ENCODE measurements at regions not wholly inside any gene's neighbourhood (a gene's known extent, or its start where the extent isn't known, plus 50 kb on each side); places are given as distances from the start of the nearest gene placed in this dataset.

DNA sequence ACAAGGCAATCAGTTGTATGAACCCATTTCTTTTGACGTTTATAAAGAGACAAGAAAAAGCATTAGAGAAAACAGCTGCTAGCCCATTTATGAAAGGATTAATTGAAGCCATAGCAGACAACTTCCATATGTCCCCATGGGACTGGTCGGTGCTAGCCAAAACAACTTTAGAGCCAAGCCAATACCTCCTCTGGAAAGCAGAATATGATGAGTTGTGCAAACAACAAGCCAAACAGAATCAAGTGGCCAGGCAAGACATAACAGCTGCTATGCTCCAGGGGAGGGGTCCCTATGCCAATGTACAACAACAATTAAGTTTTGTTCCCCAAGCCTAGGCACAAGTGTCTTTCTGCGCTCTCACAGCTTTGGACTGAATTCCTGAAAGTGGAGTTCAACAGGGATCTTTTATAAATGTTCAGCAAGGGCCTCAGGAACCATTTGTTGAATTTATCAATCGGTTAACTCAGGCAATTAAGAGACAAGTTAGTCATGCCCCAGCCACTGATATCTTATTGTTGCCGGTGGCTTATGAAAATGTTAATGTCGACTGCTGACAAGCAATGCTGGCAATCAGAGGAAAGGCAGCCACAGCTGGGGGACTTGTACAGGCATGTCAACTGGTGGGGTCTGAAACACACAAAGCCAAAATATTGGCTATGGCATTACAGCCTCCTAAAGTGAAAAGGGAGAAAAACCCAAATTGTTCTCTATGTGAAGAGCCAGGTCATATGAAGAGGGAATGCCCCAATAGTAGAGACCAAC, 1593.1 kb upstream of the TENM4 start:
- Histone ChIP-seq H3K36me3 (no peaks in the 10 kb centered on the region), H3K27ac (no peak overlapping the region), H3K4me3 (no peak overlapping the region), H3K9me3 (peaks cover 0 to 16% (median 0%) of the 10 kb centered on the region in 3 donors), H3K4me1 (no peaks in the 10 kb centered on the region), H3K27me3 (no peaks in the 10 kb centered on the region)
- TF ChIP-seq POLR2A (IDR thresholded peaks at IDR 0.05): no peak
- TF ChIP-seq, protein P1, sequence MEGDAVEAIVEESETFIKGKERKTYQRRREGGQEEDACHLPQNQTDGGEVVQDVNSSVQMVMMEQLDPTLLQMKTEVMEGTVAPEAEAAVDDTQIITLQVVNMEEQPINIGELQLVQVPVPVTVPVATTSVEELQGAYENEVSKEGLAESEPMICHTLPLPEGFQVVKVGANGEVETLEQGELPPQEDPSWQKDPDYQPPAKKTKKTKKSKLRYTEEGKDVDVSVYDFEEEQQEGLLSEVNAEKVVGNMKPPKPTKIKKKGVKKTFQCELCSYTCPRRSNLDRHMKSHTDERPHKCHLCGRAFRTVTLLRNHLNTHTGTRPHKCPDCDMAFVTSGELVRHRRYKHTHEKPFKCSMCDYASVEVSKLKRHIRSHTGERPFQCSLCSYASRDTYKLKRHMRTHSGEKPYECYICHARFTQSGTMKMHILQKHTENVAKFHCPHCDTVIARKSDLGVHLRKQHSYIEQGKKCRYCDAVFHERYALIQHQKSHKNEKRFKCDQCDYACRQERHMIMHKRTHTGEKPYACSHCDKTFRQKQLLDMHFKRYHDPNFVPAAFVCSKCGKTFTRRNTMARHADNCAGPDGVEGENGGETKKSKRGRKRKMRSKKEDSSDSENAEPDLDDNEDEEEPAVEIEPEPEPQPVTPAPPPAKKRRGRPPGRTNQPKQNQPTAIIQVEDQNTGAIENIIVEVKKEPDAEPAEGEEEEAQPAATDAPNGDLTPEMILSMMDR (IDR thresholded peaks at IDR 0.05): no peak
- intact Hi-C loops (cut with DNase I): no loop called here
- WGBS, 2 donors: 52 to 53% methylated on average over 6 of the region's 6 CpGs
- no peak for DNase-seq

DNA sequence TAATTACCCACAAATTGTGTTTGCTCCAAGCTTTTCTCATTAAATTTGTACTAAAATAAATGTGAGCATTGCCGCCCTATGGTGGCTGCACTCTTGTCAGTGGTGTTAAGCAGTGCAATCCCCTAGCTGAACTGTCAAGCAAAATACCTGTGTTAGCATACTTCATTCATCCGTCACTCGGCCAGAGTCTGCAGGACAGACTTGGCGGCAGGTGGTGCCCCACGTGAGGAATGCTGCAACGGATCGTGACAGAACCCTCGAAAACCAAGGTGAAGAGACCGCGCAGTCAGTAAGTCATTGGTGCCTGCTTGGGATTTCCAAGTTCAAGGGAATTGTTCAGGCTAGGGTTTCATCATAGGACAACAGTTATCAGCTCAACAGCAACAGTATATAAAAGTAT, 1592.1 kb upstream of the TENM4 start:
- intact Hi-C loops (cut with DNase I): no loop called here
- no peak for DNase-seq
- H3K27ac ChIP-seq: no peak overlapping the region
- no peaks in the 10 kb centered on the region for H3K36me3 ChIP-seq
- 87 to 91% methylated on average over 4 to 10 of the region's 10 CpGs for WGBS, 2 donors
- H3K27me3 ChIP-seq: no peaks in the 10 kb centered on the region
- no peak overlapping the region for H3K4me3 ChIP-seq
- H3K4me1 ChIP-seq: no peaks in the 10 kb centered on the region
- TF ChIP-seq, protein P1 (IDR thresholded peaks at IDR 0.05): no peak
- TF ChIP-seq POLR2A (IDR thresholded peaks at IDR 0.05): no peak
- H3K9me3 ChIP-seq: peaks cover 0 to 16% (median 0%) of the 10 kb centered on the region in 3 donors

GRCh38 chr11:81030186-81030585, 1589.4 kb upstream of the TENM4 start:
- no peak for DNase-seq
- Histone ChIP-seq H3K36me3 (no peaks in the 10 kb centered on the region), H3K9me3 (peaks cover 0 to 2% (median 0%) of the 10 kb centered on the region in 3 donors), H3K27me3 (no peaks in the 10 kb centered on the region), H3K4me1 (no peaks in the 10 kb centered on the region), H3K27ac (no peak overlapping the region), H3K4me3 (no peak overlapping the region)
- 20 to 39% methylated on average over 1 of the region's 1 CpG for WGBS, 2 donors
- TF ChIP-seq, protein P1 (IDR thresholded peaks at IDR 0.05): no peak
- no peak for TF ChIP-seq POLR2A (IDR thresholded peaks at IDR 0.05)
- intact Hi-C loops (cut with DNase I): no loop called here

DNA sequence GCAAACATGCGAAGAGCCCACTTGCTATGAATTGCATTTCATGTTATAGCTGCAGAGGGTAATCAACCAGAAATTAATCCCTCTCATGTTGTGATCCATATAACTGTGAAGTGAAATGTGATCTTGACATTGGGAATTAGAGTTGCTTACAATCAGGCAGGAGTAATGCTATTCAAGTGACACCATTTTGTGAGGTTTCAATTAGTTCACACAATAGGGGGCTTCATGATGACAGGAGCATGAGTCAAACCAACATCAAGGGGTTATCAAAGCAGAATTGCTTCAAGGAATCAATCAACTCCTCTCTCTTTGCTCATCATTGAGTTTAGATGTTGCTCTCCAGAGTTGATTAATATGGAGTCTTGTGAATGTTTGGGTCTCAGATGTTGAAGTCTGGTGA, 1585.2 kb upstream of the TENM4 start:
- no peak for DNase-seq

GRCh38 chr11:81022057-81022456, 1581.2 kb upstream of the TENM4 start:
- Histone ChIP-seq H3K9me3 (no peaks in the 10 kb centered on the region), H3K36me3 (no peaks in the 10 kb centered on the region), H3K4me3 (no peak overlapping the region), H3K27ac (no peak overlapping the region), H3K27me3 (no peaks in the 10 kb centered on the region), H3K4me1 (no peaks in the 10 kb centered on the region)
- intact Hi-C loops (cut with DNase I): no loop called here
- TF ChIP-seq POLR2A (IDR thresholded peaks at IDR 0.05): no peak
- TF ChIP-seq, protein P1 (IDR thresholded peaks at IDR 0.05): no peak
- WGBS, 2 donors: 58 to 67% methylated on average over 1 of the region's 1 CpG
- no peak for DNase-seq

More for the DNA sequence above, 1585.2 kb upstream of the TENM4 start:
- TF ChIP-seq POLR2A (IDR thresholded peaks at IDR 0.05): no peak
- TF ChIP-seq, protein P1 (IDR thresholded peaks at IDR 0.05): no peak
- intact Hi-C loops (cut with DNase I): no loop called here
- no peaks in the 10 kb centered on the region for H3K27me3 ChIP-seq
- WGBS, 2 donors: 79 to 90% methylated on average over 1 of the region's 1 CpG
- H3K4me3 ChIP-seq: no peak overlapping the region
- H3K9me3 ChIP-seq: no peaks in the 10 kb centered on the region
- no peak overlapping the region for H3K27ac ChIP-seq
- no peaks in the 10 kb centered on the region for H3K4me1 ChIP-seq
- no peaks in the 10 kb centered on the region for H3K36me3 ChIP-seq
